Fibroblast of pulmonary artery (primary cell): ENCODE measurements at regions not wholly inside any gene's neighbourhood (a gene's known extent, or its start where the extent isn't known, plus 50 kb on each side); places are given as distances from the start of the nearest gene placed in this dataset.

ENCODE experiments used
- DNase-seq: peaks from one replicate; pipeline ENCODE4 v3.0.0-alpha.2; 2010; ENCODE audit warnings: low read depth
- H3K4me3 ChIP-seq: replicated peaks from 2 replicates; pipeline ENCODE4 v1.5.1; 2011; ENCODE audit warnings: low read depth, mild to moderate bottlenecking, control low read depth, low read length, moderate library complexity
- TF ChIP-seq, protein P1 (sequence below): IDR thresholded peaks from 2 replicates; pipeline ENCODE4 v1.5.1; 2011; ENCODE audit warnings: mild to moderate bottlenecking, control low read depth, low read length, inconsistent platforms; ENCODE audit errors: missing control alignments

DNA sequence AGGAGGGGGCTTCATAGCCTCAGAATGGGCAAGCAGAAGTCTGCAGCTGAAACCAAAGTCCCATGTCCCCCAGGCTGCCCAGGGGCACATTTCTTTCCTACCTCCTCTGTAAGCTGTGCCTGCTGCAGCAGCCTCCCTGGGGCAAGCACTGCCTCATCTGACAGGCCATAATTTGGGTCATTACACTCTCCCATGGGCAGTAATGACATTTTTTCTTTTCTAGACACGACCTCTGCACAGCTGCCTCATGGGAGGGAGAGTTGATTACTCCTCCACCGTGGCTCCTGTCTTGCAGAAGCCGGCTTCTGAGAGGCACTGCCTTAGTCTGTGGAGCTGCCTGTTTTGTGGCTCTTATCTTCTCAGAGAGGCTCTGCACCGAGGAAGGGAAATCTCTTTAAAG lies 268.9 kb downstream of the TDRD15 start:
- DNase-seq, result no peak
- TF ChIP-seq, protein P1, sequence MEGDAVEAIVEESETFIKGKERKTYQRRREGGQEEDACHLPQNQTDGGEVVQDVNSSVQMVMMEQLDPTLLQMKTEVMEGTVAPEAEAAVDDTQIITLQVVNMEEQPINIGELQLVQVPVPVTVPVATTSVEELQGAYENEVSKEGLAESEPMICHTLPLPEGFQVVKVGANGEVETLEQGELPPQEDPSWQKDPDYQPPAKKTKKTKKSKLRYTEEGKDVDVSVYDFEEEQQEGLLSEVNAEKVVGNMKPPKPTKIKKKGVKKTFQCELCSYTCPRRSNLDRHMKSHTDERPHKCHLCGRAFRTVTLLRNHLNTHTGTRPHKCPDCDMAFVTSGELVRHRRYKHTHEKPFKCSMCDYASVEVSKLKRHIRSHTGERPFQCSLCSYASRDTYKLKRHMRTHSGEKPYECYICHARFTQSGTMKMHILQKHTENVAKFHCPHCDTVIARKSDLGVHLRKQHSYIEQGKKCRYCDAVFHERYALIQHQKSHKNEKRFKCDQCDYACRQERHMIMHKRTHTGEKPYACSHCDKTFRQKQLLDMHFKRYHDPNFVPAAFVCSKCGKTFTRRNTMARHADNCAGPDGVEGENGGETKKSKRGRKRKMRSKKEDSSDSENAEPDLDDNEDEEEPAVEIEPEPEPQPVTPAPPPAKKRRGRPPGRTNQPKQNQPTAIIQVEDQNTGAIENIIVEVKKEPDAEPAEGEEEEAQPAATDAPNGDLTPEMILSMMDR, result no peak
- no peak overlapping the region for H3K4me3 ChIP-seq

DNA sequence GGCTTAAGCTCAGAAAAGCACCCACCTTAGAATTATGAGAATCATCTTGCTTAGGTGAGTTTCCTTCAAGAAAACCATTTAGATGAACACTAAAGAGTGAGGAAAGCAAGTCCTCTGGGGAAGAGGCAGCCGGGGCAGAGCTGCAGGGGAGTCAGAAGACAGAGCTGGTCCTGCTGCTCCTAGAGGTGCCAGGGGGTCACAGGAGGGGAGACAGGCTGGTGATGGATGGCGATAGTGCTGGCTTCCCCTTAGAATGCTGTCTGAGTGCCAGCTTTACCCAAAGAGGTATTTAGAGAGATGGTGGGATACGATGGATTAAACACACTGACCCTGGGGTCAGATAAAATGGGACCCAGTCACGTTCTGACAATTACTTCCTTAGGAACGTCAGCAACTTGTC lies 269.4 kb downstream of the TDRD15 start:
- H3K4me3 ChIP-seq, result no peak overlapping the region
- no peak for DNase-seq
- TF ChIP-seq, protein P1, result no peak

DNA sequence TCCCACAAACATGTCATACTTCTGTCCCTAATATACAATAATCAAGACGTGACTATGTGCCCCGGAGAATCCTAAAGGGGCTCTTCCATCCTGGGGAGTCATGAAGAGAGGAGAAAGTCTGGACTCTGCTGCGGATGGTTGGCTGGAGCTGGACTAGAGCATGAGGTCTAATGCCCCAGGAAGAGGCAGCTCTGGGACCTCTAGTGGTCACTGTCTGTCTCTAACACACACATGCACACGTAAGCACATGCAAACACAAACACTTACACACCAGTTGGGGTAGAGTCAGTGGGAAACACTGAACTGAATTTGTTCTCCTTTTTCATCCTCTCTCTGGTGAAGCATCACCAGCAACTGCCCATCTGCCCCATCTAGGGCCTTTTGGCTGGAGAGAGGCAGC lies 271.6 kb downstream of the TDRD15 start:
- H3K4me3 ChIP-seq, result no peak overlapping the region
- no peak for DNase-seq

DNA sequence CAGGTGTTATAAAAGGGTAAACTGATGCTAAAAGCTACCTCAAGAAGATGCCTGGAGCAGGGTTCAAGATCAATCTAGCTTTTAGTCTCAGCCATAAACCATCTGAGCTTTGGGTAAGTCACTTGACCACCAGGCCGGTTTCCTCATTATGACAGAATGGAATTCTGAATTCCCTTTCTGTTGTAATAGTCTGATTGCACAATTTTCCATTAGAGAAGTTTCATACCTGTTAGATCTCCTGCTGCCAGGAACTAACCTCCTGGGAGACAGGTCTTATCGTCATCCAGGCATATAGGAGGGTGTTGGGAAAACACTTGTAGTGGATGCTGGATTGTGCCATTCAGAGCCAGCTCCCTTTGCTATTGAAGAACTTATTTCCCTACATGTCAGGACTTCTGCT lies 272.5 kb downstream of the TDRD15 start:
- no peak for DNase-seq

More for the DNA sequence above, 271.6 kb downstream of the TDRD15 start:
- TF ChIP-seq, protein P1, result no peak

DNA sequence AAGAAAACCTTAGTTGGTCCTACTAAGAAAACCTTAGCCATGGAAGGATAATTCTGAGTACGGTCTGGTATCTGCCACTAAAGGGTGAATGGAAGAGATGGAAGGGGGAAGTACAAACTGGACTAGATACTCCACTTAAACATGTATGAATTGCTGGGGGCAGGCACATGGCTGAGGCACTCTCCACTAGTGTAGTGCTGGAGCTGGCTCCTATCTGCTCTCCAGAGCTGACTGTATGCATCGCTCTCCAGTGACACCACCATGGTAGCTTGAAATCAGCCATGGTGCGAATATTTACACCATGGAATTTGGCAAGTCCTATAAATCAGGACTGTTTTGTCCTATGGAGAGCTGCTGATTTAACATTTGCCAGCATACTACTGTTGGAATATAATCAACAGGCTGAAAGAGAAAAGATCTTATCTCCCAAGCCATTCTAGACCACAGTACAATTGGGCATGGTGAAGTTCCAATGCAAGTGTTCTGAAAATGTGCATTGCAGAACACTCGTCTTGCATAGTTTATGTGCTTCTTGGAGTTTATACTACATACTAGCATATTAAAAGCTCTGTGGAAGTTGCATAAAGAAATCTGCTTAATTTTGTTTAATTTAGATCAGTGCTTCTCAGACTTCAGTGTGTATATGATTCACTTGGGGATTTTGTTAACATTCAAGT lies 277.4 kb downstream of the TDRD15 start:
- DNase-seq, result no peak
- TF ChIP-seq, protein P1, result no peak
- no peak overlapping the region for H3K4me3 ChIP-seq

More for the DNA sequence above, 272.5 kb downstream of the TDRD15 start:
- no peak overlapping the region for H3K4me3 ChIP-seq
- TF ChIP-seq, protein P1, result no peak

DNA sequence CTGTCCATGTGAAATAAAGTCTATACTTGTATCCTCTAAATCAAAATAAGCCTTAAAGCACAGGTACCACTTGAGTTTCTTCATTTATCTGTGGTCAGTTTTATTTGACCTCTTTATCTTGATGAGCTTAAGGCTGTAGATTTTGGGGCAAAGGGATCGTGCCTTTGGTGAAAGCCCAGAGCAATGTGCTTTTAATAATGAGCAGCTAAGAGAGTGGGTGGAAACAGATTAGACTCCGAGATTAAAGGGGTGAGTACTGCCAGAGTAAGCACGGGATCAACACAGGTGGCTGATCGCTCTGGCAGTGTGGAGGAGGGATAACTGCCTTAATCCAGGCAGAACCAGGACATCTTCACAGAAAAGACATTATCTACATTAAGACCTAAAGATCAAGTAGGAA lies 280.4 kb downstream of the TDRD15 start:
- DNase-seq, result no peak
- TF ChIP-seq, protein P1, result no peak

More for the DNA sequence above, 280.4 kb downstream of the TDRD15 start:
- no peak overlapping the region for H3K4me3 ChIP-seq
